ENCODE measurements at regions not wholly inside any gene's neighbourhood (a gene's known extent, or its start where the extent isn't known, plus 50 kb on each side); places are given as distances from the start of the nearest gene placed in this dataset.

GRCh38 chr17:12510535-12510934, 155.2 kb upstream of the MYOCD start:
- H3K27me3 ChIP-seq (ENCODE audit: control insufficient read depth, insufficient read depth, low read length): no peaks in the 10 kb centered on the region
- DNase-seq (ENCODE audit: low read depth): peak; percentile 28
- H3K36me3 ChIP-seq (ENCODE audit: control insufficient read depth, insufficient read depth, low read length): no peaks in the 10 kb centered on the region
- ChIA-PET CTCF (interaction anchor here (0.5 to 2.2 kb wide), 5 partner anchors 10 to 51 kb away, joined by 3 to 9 read pairs (median 3); no protein-coding TSS in a partner anchor), POLR2A (no interaction called here)
- H3K4me3 ChIP-seq (ENCODE audit: low read depth, low read length): no peak overlapping the region
- no peak for TF ChIP-seq CTCF (IDR thresholded peaks at IDR 0.05; ENCODE audit: insufficient read depth, low read depth, low read length)

- TF ChIP-seq CTCF (IDR thresholded peaks at IDR 0.05; ENCODE audit: insufficient read depth, low read depth, low read length): no peak
- peak; percentile 24 for DNase-seq (ENCODE audit: low read depth)
- Histone ChIP-seq H3K4me3 (ENCODE audit: low read depth, low read length) (no peak overlapping the region), H3K36me3 (ENCODE audit: control insufficient read depth, insufficient read depth, low read length) (no peaks in the 10 kb centered on the region), H3K27me3 (ENCODE audit: control insufficient read depth, insufficient read depth, low read length) (no peaks in the 10 kb centered on the region)
- ChIA-PET CTCF (interaction anchor here (1.0 kb wide), 1 partner anchor 126 kb away, joined by 3 read pairs; no protein-coding TSS in a partner anchor), POLR2A (interaction anchor here (0.6 kb wide), 1 partner anchor 259 kb away, joined by 3 read pairs; no protein-coding TSS in a partner anchor)
These were observed 152.9 kb upstream of the MYOCD start for GRCh38 chr17:12512694-12513355.

- ChIA-PET POLR2A (no interaction called here), CTCF (no interaction called here)
- Histone ChIP-seq H3K4me3 (ENCODE audit: low read depth, low read length) (no peak overlapping the region), H3K36me3 (ENCODE audit: control insufficient read depth, insufficient read depth, low read length) (no peaks in the 10 kb centered on the region), H3K27me3 (ENCODE audit: control insufficient read depth, insufficient read depth, low read length) (no peaks in the 10 kb centered on the region)
- no peak for DNase-seq (ENCODE audit: low read depth)
- no peak for TF ChIP-seq CTCF (IDR thresholded peaks at IDR 0.05; ENCODE audit: insufficient read depth, low read depth, low read length)
These were observed 151.1 kb upstream of the MYOCD start for GRCh38 chr17:12514596-12514995.

GRCh38 chr17:12519956-12520594, 145.6 kb upstream of the MYOCD start:
- Histone ChIP-seq H3K36me3 (ENCODE audit: control insufficient read depth, insufficient read depth, low read length) (no peaks in the 10 kb centered on the region), H3K4me3 (ENCODE audit: low read depth, low read length) (no peak overlapping the region), H3K27me3 (ENCODE audit: control insufficient read depth, insufficient read depth, low read length) (no peaks in the 10 kb centered on the region)
- ChIA-PET POLR2A (no interaction called here), CTCF (interaction anchor here (1.5 to 5.3 kb wide), 2 partner anchors 25 to 264 kb away, joined by 4 to 23 read pairs; no protein-coding TSS in a partner anchor)
- peak; percentile 31 for DNase-seq (ENCODE audit: low read depth)
- no peak for TF ChIP-seq CTCF (IDR thresholded peaks at IDR 0.05; ENCODE audit: insufficient read depth, low read depth, low read length)

- no peak for TF ChIP-seq CTCF (IDR thresholded peaks at IDR 0.05; ENCODE audit: insufficient read depth, low read depth, low read length)
- Histone ChIP-seq H3K36me3 (ENCODE audit: control insufficient read depth, insufficient read depth, low read length) (no peaks in the 10 kb centered on the region), H3K4me3 (ENCODE audit: low read depth, low read length) (no peak overlapping the region), H3K27me3 (ENCODE audit: control insufficient read depth, insufficient read depth, low read length) (no peaks in the 10 kb centered on the region)
- ChIA-PET CTCF (interaction anchor here (1.5 to 5.3 kb wide), 2 partner anchors 24 to 266 kb away, joined by 4 to 23 read pairs; no protein-coding TSS in a partner anchor), POLR2A (no interaction called here)
- DNase-seq (ENCODE audit: low read depth): no peak
These were observed 144.3 kb upstream of the MYOCD start for GRCh38 chr17:12521416-12521815.

All from BJ (cell line).